Activated CD8-positive, alpha-beta T cell treated with anti-CD3 and anti-CD28 coated beads for 36 hours (primary cell): ENCODE measurements at regions not wholly inside any gene's neighbourhood (a gene's known extent, or its start where the extent isn't known, plus 50 kb on each side); places are given as distances from the start of the nearest gene placed in this dataset.

Experiments used
- ATAC-seq: fragments of 200-7000 bp; cut with Tn5 transposase; one replicate; pipeline ENCODE4 v1.10.0; 2021; ENCODE audit warnings: mild to moderate bottlenecking, moderate library complexity
- CTCF ChIA-PET: fragments of 350-600 bp; sonication (Branson Sonifier 250); formaldehyde crosslinking; loops from one replicate; lab custom pipeline; 2021; ENCODE audit warnings: antibody characterized with exemption; lab: Charles Lee
- POLR2A ChIA-PET: fragments of 350-600 bp; sonication (Branson Sonifier 250); formaldehyde crosslinking; loops from one replicate; lab custom pipeline; 2021; ENCODE audit warnings: antibody characterized with exemption; lab: Charles Lee
- DNase-seq: peaks from one replicate; pipeline ENCODE4 v3.0.0-alpha.2; 2020
- H3K27ac Mint-ChIP-seq: one replicate; pipeline ENCODE4 v1.8.0; 2021; ENCODE audit warnings: mild to moderate bottlenecking, mixed read lengths
- H3K27me3 Mint-ChIP-seq: one replicate; pipeline ENCODE4 v1.8.0; 2021; ENCODE audit warnings: mixed read lengths
- H3K36me3 Mint-ChIP-seq: one replicate; pipeline ENCODE4 v1.8.0; 2021; ENCODE audit warnings: low read depth, mixed read lengths
- H3K4me1 Mint-ChIP-seq: one replicate; pipeline ENCODE4 v1.8.0; 2021; ENCODE audit warnings: low read depth, mixed read lengths
- H3K4me3 Mint-ChIP-seq: one replicate; pipeline ENCODE4 v1.8.0; 2021; ENCODE audit warnings: mild to moderate bottlenecking, moderate library complexity, mixed read lengths
- H3K9me3 Mint-ChIP-seq: one replicate; pipeline ENCODE4 v1.8.0; 2021; ENCODE audit warnings: mixed read lengths
- CTCF ChIP-seq: fragments of 200-600 bp; IDR thresholded peaks from one replicate; pipeline ENCODE4 v1.8.0; 2022; ENCODE audit warnings: antibody characterized with exemption, mild to moderate bottlenecking
- intact Hi-C: fragments of 100-400 bp; cut with micrococcal nuclease; formaldehyde crosslinking; loops from one replicate; pipeline ENCODE4 v1.10.0; 2022

DNA sequence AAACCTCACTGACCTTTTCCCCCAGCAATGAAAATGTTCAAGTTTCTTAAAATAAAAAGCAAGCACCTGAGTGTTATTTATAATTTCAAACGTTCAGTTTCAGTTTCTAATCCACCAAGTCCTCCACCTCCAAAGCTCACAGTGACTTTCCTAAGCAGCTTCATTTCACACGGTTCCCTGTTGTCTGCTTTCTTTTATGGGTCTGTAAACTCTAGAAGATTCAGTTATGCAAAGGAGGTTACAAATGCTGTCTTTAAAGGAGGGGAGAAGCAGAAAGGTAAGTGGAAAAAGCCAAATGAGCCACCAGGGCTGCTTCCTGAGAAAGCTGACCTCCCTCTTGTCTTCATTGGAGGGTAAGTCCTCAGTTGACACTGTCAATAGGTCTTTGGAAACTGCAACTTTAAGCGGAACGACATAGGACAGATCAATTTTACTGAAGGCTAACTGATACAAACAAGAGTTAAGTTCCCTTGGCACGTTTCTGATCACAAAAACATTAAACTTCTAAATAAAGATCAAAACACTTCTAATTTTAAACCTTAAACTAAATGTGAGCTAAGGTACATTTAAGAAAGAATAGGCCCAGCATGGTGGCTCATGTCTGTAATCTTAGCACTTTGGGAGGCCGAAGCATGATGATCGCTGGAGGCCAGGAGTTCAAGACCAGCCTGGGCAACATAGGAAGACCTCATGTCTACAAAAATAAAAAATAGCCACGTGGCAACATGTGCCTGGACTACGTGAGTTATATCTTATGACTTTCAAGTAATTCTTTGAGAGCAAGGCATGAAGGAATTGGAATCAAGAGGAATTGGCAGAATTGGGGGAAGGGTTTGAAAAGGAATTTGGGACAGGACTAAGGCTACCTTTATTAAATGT, 151.9 kb upstream of the UBE2E1 start:
- no peak for ATAC-seq
- DNase-seq = no peak
- CTCF ChIA-PET = no interaction called here
- peaks cover 2% of the 10 kb centered on the region for H3K36me3 Mint-ChIP-seq
- no peak overlapping the region for H3K27ac Mint-ChIP-seq
- peaks cover 8% of the 10 kb centered on the region for H3K4me1 Mint-ChIP-seq
- POLR2A ChIA-PET = no interaction called here
- intact Hi-C loops = no loop called here
- no peak overlapping the region for H3K4me3 Mint-ChIP-seq
- no peak for TF ChIP-seq CTCF
- H3K27me3 Mint-ChIP-seq = peaks cover 3% of the 10 kb centered on the region
- peaks cover 5% of the 10 kb centered on the region for H3K9me3 Mint-ChIP-seq

- H3K9me3 Mint-ChIP-seq = peaks cover 5% of the 10 kb centered on the region
- intact Hi-C loops = no loop called here
- TF ChIP-seq CTCF = no peak
- H3K4me3 Mint-ChIP-seq = no peak overlapping the region
- H3K36me3 Mint-ChIP-seq = peaks cover 2% of the 10 kb centered on the region
- ChIA-PET POLR2A (interaction anchor here (0.6 kb wide), 1 partner anchor 31 kb away, joined by 3 read pairs; no protein-coding TSS in a partner anchor), CTCF (no interaction called here)
- H3K27me3 Mint-ChIP-seq = peaks cover 3% of the 10 kb centered on the region
- no peak for ATAC-seq
- no peak for DNase-seq
- peaks cover 8% of the 10 kb centered on the region for H3K4me1 Mint-ChIP-seq
- no peak overlapping the region for H3K27ac Mint-ChIP-seq
Measured at GRCh38 chr3:23654571-23654970, 151.2 kb upstream of the UBE2E1 start.

DNA sequence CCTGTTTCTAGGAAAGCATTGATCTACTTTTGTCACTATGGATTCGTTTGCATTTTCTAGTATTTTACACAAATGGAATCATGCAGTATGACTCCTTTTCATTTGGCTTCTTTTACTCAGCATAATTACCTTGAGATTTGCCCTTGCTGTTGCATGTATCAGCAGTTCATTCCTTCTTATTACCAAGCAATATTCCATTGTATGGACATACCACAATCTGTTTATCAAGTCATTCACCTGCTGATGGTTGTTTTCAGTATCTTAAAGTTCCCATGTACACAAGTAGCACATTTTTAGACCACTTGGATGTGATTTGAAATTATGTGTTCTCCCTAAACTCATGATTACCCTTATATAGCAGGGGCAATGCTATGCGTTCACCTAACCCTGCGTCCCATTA, 150.0 kb upstream of the UBE2E1 start:
- ATAC-seq (no peak), DNase-seq (no peak)
- no peak overlapping the region for H3K4me3 Mint-ChIP-seq
- TF ChIP-seq CTCF = no peak
- H3K27ac Mint-ChIP-seq = no peak overlapping the region
- intact Hi-C loops = no loop called here
- peaks cover 8% of the 10 kb centered on the region for H3K4me1 Mint-ChIP-seq
- peaks cover 5% of the 10 kb centered on the region for H3K9me3 Mint-ChIP-seq
- POLR2A ChIA-PET = no interaction called here
- peaks cover 2% of the 10 kb centered on the region for H3K36me3 Mint-ChIP-seq
- peaks cover 3% of the 10 kb centered on the region for H3K27me3 Mint-ChIP-seq
- CTCF ChIA-PET = no interaction called here

- Mint-ChIP-seq H3K27ac (no peak overlapping the region), H3K4me1 (peaks cover 8% of the 10 kb centered on the region), H3K4me3 (no peak overlapping the region), H3K36me3 (peaks cover 2% of the 10 kb centered on the region), H3K9me3 (peaks cover 5% of the 10 kb centered on the region), H3K27me3 (peaks cover 3% of the 10 kb centered on the region)
- POLR2A ChIA-PET = no interaction called here
- DNase-seq (no peak), ATAC-seq (no peak)
- intact Hi-C loops = no loop called here
- CTCF ChIA-PET = no interaction called here
- no peak for TF ChIP-seq CTCF
Measured at GRCh38 chr3:23656199-23656598, 149.6 kb upstream of the UBE2E1 start.

- H3K9me3 Mint-ChIP-seq = peaks cover 5% of the 10 kb centered on the region
- DNase-seq (no peak), ATAC-seq (no peak)
- ChIA-PET POLR2A (no interaction called here), CTCF (interaction anchor here (1.1 kb wide), 1 partner anchor 54 kb away, joined by 3 read pairs; no protein-coding TSS in a partner anchor)
- H3K4me3 Mint-ChIP-seq = no peak overlapping the region
- H3K27me3 Mint-ChIP-seq = peaks cover 3% of the 10 kb centered on the region
- peaks cover 2% of the 10 kb centered on the region for H3K36me3 Mint-ChIP-seq
- peaks cover 8% of the 10 kb centered on the region for H3K4me1 Mint-ChIP-seq
- no peak overlapping the region for H3K27ac Mint-ChIP-seq
- no peak for TF ChIP-seq CTCF
- intact Hi-C loops = no loop called here
Measured at GRCh38 chr3:23656821-23657220, 148.9 kb upstream of the UBE2E1 start.
